ENCODE measurements at regions not wholly inside any gene's neighbourhood (a gene's known extent, or its start where the extent isn't known, plus 50 kb on each side); places are given as distances from the start of the nearest gene placed in this dataset.

DNA sequence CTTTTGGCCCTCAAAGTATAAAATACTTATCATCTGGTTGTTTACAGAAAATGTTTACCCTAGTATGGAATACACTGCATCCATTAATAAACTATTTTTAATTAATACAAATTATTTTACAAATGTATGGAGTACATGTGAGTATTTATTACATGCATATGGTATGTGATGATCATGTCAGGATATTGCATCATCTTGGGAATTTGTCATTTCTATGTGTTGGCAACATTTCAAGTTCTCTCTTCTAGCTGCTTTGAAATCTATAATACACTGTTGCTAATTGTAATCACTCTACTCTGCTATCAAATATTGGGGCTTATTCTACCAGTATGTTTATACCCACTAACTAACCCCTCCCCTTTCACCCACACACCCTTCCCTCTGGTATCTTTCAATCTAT, 103.9 kb upstream of the THSD7A start:
- H3K27ac ChIP-seq (replicated peaks): no peak overlapping the region
- H3K4me3 ChIP-seq (replicated peaks; ENCODE audit: insufficient read depth, low read length): no peak overlapping the region
- no peak for DNase-seq (ENCODE audit: low read depth in 1 of 2, low spot score in 1 of 2)
- no peaks in the 10 kb centered on the region for H3K27me3 ChIP-seq (ENCODE audit: insufficient read depth, poor library complexity, severe bottlenecking)
- no peak for TF ChIP-seq GABPA (IDR thresholded peaks at IDR 0.05; ENCODE audit: low read depth)
- TF ChIP-seq SPI1 (IDR thresholded peaks at IDR 0.05; ENCODE audit: borderline replicate concordance, low read depth): no peak
- TF ChIP-seq CTCF (IDR thresholded peaks at IDR 0.05; ENCODE audit: insufficient read depth, low read length): no peak
- TF ChIP-seq, protein P1, sequence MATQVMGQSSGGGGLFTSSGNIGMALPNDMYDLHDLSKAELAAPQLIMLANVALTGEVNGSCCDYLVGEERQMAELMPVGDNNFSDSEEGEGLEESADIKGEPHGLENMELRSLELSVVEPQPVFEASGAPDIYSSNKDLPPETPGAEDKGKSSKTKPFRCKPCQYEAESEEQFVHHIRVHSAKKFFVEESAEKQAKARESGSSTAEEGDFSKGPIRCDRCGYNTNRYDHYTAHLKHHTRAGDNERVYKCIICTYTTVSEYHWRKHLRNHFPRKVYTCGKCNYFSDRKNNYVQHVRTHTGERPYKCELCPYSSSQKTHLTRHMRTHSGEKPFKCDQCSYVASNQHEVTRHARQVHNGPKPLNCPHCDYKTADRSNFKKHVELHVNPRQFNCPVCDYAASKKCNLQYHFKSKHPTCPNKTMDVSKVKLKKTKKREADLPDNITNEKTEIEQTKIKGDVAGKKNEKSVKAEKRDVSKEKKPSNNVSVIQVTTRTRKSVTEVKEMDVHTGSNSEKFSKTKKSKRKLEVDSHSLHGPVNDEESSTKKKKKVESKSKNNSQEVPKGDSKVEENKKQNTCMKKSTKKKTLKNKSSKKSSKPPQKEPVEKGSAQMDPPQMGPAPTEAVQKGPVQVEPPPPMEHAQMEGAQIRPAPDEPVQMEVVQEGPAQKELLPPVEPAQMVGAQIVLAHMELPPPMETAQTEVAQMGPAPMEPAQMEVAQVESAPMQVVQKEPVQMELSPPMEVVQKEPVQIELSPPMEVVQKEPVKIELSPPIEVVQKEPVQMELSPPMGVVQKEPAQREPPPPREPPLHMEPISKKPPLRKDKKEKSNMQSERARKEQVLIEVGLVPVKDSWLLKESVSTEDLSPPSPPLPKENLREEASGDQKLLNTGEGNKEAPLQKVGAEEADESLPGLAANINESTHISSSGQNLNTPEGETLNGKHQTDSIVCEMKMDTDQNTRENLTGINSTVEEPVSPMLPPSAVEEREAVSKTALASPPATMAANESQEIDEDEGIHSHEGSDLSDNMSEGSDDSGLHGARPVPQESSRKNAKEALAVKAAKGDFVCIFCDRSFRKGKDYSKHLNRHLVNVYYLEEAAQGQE (IDR thresholded peaks at IDR 0.05; ENCODE audit: insufficient replicate concordance, low read depth): no peak
- TF ChIP-seq POLR2AphosphoS5 (IDR thresholded peaks at IDR 0.05; ENCODE audit: low read depth): no peak

DNA sequence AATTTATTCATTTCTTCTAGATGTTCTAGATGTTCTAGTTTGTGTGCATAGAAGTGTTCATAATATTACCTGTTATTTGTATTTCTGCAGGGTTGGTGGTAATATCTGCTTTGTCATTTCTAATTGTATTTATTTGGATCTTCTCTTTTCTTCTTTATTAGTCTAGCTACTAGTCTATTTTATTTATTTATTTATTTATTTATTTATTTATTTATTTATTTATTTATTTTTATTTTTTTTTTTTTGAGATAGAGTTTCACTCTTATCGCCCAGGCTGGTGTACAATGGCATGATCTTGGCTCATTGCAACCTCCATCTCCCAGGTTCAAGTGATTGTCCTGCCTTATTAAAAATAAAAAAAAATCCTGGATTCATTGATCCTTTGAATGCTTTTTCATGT, 114.8 kb upstream of the THSD7A start:
- no peak overlapping the region for H3K27ac ChIP-seq (replicated peaks)
- DNase-seq (ENCODE audit: low read depth in 1 of 2, low spot score in 1 of 2): no peak
- H3K4me3 ChIP-seq (replicated peaks; ENCODE audit: insufficient read depth, low read length): no peak overlapping the region
- no peaks in the 10 kb centered on the region for H3K27me3 ChIP-seq (ENCODE audit: insufficient read depth, poor library complexity, severe bottlenecking)
- no peak for TF ChIP-seq GABPA (IDR thresholded peaks at IDR 0.05; ENCODE audit: low read depth)

DNA sequence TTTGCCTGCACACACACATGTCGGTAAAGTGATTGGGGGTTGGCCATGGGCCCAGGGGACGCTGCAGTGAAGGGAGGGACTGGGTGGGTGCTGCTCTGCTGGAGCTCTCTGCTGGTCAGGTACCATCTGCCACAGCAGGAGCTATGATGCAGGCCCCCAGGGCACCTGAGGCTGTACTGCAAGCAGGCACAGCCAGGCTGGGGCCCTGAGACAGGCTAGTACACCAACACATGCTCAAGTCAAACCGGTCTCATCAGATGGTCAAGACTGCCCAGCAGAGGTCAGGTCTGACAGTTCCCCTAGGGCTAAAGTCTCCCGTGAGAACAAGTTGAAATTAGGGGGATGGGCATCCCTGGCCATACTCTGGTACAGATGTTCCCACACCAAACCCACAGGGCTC, 118.3 kb upstream of the THSD7A start:
- no peak for DNase-seq (ENCODE audit: low read depth in 1 of 2, low spot score in 1 of 2)
- TF ChIP-seq, protein P1 (IDR thresholded peaks at IDR 0.05; ENCODE audit: insufficient replicate concordance, low read depth): no peak
- TF ChIP-seq SPI1 (IDR thresholded peaks at IDR 0.05; ENCODE audit: borderline replicate concordance, low read depth): no peak
- TF ChIP-seq POLR2AphosphoS5 (IDR thresholded peaks at IDR 0.05; ENCODE audit: low read depth): no peak
- TF ChIP-seq CTCF (IDR thresholded peaks at IDR 0.05; ENCODE audit: insufficient read depth, low read length): no peak
- no peak for TF ChIP-seq GABPA (IDR thresholded peaks at IDR 0.05; ENCODE audit: low read depth)

GRCh38 chr7:11950942-11951341, 118.9 kb upstream of the THSD7A start:
- no peaks in the 10 kb centered on the region for H3K27me3 ChIP-seq (ENCODE audit: insufficient read depth, poor library complexity, severe bottlenecking)
- no peak overlapping the region for H3K27ac ChIP-seq (replicated peaks)
- no peak for TF ChIP-seq SPI1 (IDR thresholded peaks at IDR 0.05; ENCODE audit: borderline replicate concordance, low read depth)
- no peak for TF ChIP-seq POLR2AphosphoS5 (IDR thresholded peaks at IDR 0.05; ENCODE audit: low read depth)
- TF ChIP-seq, protein P1 (IDR thresholded peaks at IDR 0.05; ENCODE audit: insufficient replicate concordance, low read depth): no peak
- TF ChIP-seq GABPA (IDR thresholded peaks at IDR 0.05; ENCODE audit: low read depth): no peak
- TF ChIP-seq CTCF (IDR thresholded peaks at IDR 0.05; ENCODE audit: insufficient read depth, low read length): no peak
- DNase-seq (ENCODE audit: low read depth in 1 of 2, low spot score in 1 of 2): no peak
- H3K4me3 ChIP-seq (replicated peaks; ENCODE audit: insufficient read depth, low read length): no peak overlapping the region

More for the DNA sequence above, 118.3 kb upstream of the THSD7A start:
- Histone ChIP-seq H3K27ac (replicated peaks) (no peak overlapping the region), H3K4me3 (replicated peaks; ENCODE audit: insufficient read depth, low read length) (no peak overlapping the region), H3K27me3 (ENCODE audit: insufficient read depth, poor library complexity, severe bottlenecking) (no peaks in the 10 kb centered on the region)
